ENCODE measurements at regions not wholly inside any gene's neighbourhood (a gene's known extent, or its start where the extent isn't known, plus 50 kb on each side); places are given as distances from the start of the nearest gene placed in this dataset.

GRCh38 chr16:59686405-59686804 is 952.3 kb upstream of the GOT2 start:
- TF ChIP-seq POLR2A (IDR thresholded peaks at IDR 0.05) (no peak), CTCF (IDR thresholded peaks at IDR 0.05) (no peak), EP300 (IDR thresholded peaks at IDR 0.05) (no peak)

Data from ovary (tissue), 3 donors.